IMR-90 (cell line): ENCODE measurements at regions not wholly inside any gene's neighbourhood (a gene's known extent, or its start where the extent isn't known, plus 50 kb on each side); places are given as distances from the start of the nearest gene placed in this dataset.
A peak's percentile ranks its signal among the peaks of the same experiment; 100 is the strongest.

ENCODE experiments used
- ATAC-seq: fragments of 200-7000 bp; cut with Tn5 transposase; 2 replicates; pipeline ENCODE4 v1.9.1; 2020; ENCODE audit warnings: low read depth, mild to moderate bottlenecking, moderate library complexity
- BruUV-seq: library from RNA; stranded (reverse); fragments of 400-500 nt; replicated peaks from 2 replicates; lab custom pipeline; 2021; lab: Mats Ljungman, UMichigan
- CTCF ChIA-PET: fragments of 300-600 bp; formaldehyde crosslinking; extraction: SDS; loops from one replicate; lab custom pipeline; 2021; ENCODE audit warnings: antibody characterized with exemption; lab: Yijun Ruan, JAX
- POLR2A ChIA-PET: fragments of 300-600 bp; sonication (Branson Sonifier 250); formaldehyde crosslinking; loops from one replicate; lab custom pipeline; 2022; ENCODE audit warnings: antibody characterized with exemption; ENCODE audit not compliant: unreplicated experiment; lab: Charles Lee
- DNase-seq: peaks from one replicate; pipeline ENCODE4 v3.0.0; 2013
- H2AFZ ChIP-seq: replicated peaks from 2 replicates; pipeline ENCODE3; 2013; ENCODE audit warnings: low read length, mild to moderate bottlenecking; ENCODE audit not compliant: poor library complexity
- H2AK5ac ChIP-seq: 2 replicates; pipeline ENCODE4 v1.6.1; 2013; ENCODE audit warnings: low read depth, low read length, inconsistent platforms
- H2AK9ac ChIP-seq: replicated peaks from 2 replicates; pipeline ENCODE3; 2013; ENCODE audit warnings: mild to moderate bottlenecking, low read depth, low read length, moderate library complexity; ENCODE audit not compliant: poor library complexity
- H2BK120ac ChIP-seq: 2 replicates; pipeline ENCODE4 v1.6.1; 2013; ENCODE audit warnings: low read depth, low read length, inconsistent platforms
- H2BK15ac ChIP-seq: 3 replicates; pipeline ENCODE4 v1.6.1; 2013; ENCODE audit warnings: low read depth, low read length, inconsistent platforms
- H2BK20ac ChIP-seq: 2 replicates; pipeline ENCODE4 v1.6.1; 2013; ENCODE audit warnings: low read depth, mild to moderate bottlenecking, inconsistent platforms, low read length, moderate library complexity
- H2BK5ac ChIP-seq: 2 replicates; pipeline ENCODE4 v1.6.1; 2013; ENCODE audit warnings: mild to moderate bottlenecking, low read depth, low read length, inconsistent platforms; ENCODE audit not compliant: poor library complexity, severe bottlenecking
- H3K14ac ChIP-seq: replicated peaks from 2 replicates; pipeline ENCODE4 v1.6.1; 2013; ENCODE audit warnings: low read depth, low read length, inconsistent platforms
- H3K18ac ChIP-seq: 2 replicates; pipeline ENCODE4 v1.6.1; 2013; ENCODE audit warnings: low read depth, low read length, control low read depth
- H3K23ac ChIP-seq: 2 replicates; pipeline ENCODE4 v1.6.1; 2013; ENCODE audit warnings: low read depth, low read length, inconsistent platforms
- H3K27ac ChIP-seq: 2 replicates; pipeline ENCODE4 v1.5.1; 2013; ENCODE audit warnings: mild to moderate bottlenecking, control low read depth, low read length; ENCODE audit not compliant: insufficient read depth
- H3K27me3 ChIP-seq: 2 replicates; pipeline ENCODE4 v1.6.1; 2013; ENCODE audit warnings: low read length; ENCODE audit not compliant: control insufficient read depth, insufficient read depth
- H3K36me3 ChIP-seq: 2 replicates; pipeline ENCODE4 v1.6.1; 2013; ENCODE audit warnings: low read length, mixed read lengths; ENCODE audit not compliant: control insufficient read depth, insufficient read depth
- H3K4ac ChIP-seq: 2 replicates; pipeline ENCODE4 v1.6.1; 2013; ENCODE audit warnings: low read depth, low read length, inconsistent platforms
- H3K4me1 ChIP-seq: 2 replicates; pipeline ENCODE4 v1.6.1; 2013; ENCODE audit warnings: low read length, mixed read lengths; ENCODE audit not compliant: control insufficient read depth, insufficient read depth
- H3K4me2 ChIP-seq: 2 replicates; pipeline ENCODE4 v1.6.1; 2013; ENCODE audit warnings: low read depth, mild to moderate bottlenecking, control low read depth, low read length, moderate library complexity
- H3K4me3 ChIP-seq: 2 replicates; pipeline ENCODE4 v1.5.1; 2013; ENCODE audit warnings: low read depth, mild to moderate bottlenecking, control low read depth, low read length, moderate library complexity; ENCODE audit not compliant: insufficient read depth
- H3K56ac ChIP-seq: 2 replicates; pipeline ENCODE4 v1.6.1; 2013; ENCODE audit warnings: low read length, inconsistent platforms; ENCODE audit not compliant: insufficient read depth; ENCODE audit errors: extremely low read depth
- H3K79me1 ChIP-seq, 2 experiments: 2 replicates each; pipeline ENCODE4 v1.6.1; 2013; ENCODE audit warnings: low read length in 2 of 2, inconsistent platforms in 1 of 2, low read depth in 1 of 2
- H3K9ac ChIP-seq: 2 replicates; pipeline ENCODE4 v1.6.1; 2013; ENCODE audit warnings: low read depth, low read length, control low read depth
- H3K9me1 ChIP-seq: 2 replicates; pipeline ENCODE4 v1.6.1; 2013; ENCODE audit warnings: low read length, inconsistent platforms; ENCODE audit not compliant: insufficient read depth
- H3K9me3 ChIP-seq: 2 replicates; pipeline ENCODE4 v1.6.1; 2013; ENCODE audit warnings: low read length; ENCODE audit not compliant: control insufficient read depth, insufficient read depth
- H4K20me1 ChIP-seq: 2 replicates; pipeline ENCODE4 v1.6.1; 2013; ENCODE audit warnings: low read length, inconsistent platforms; ENCODE audit not compliant: insufficient read depth
- H4K5ac ChIP-seq: 2 replicates; pipeline ENCODE4 v1.6.1; 2013; ENCODE audit warnings: mild to moderate bottlenecking, low read depth, low read length, control low read depth
- H4K8ac ChIP-seq, 2 experiments: 2 replicates each; pipeline ENCODE4 v1.6.1; 2013; ENCODE audit warnings: low read depth in 2 of 2, low read length in 2 of 2, control low read depth in 1 of 2, inconsistent platforms in 1 of 2
- H4K91ac ChIP-seq: 2 replicates; pipeline ENCODE4 v1.6.1; 2013; ENCODE audit warnings: low read depth, low read length, inconsistent platforms; ENCODE audit not compliant: insufficient read depth
- FOS ChIP-seq: fragments of 150-350 bp; IDR thresholded peaks from 2 replicates; pipeline ENCODE4 v1.6.1; 2016; ENCODE audit warnings: low read depth, low read length
- MAFK ChIP-seq: IDR thresholded peaks from 2 replicates; pipeline ENCODE4 v1.6.1; 2012; ENCODE audit warnings: low read depth, low read length, improper control_type of control experiment
- WGBS, 2 experiments: methylation state at CpG; one replicate each; pipeline versions ENCODE4 v1.1.5 to v1.1.7; 2013; ENCODE audit warnings: missing lambda C conversion rate in 2 of 2; ENCODE audit not compliant: insufficient read length in 1 of 2; ENCODE audit errors: extremely low coverage in 2 of 2; 5-methylcytosine and 5-hydroxymethylcytosine counted together
- dilution Hi-C: fragments of 300-500 bp; cut with HindIII; formaldehyde crosslinking; loops from one replicate; pipeline ENCODE4 v1.14.3; 2018; ENCODE audit warnings: low sequenced_read_pairs; ENCODE audit not compliant: unreplicated experiment
- in situ Hi-C: fragments of 300-500 bp; cut with MboI; formaldehyde crosslinking; loops from 3 replicates; pipeline ENCODE4 v1.14.3; 2019; ENCODE audit warnings: low sequenced_read_pairs, inconsistent platforms, mixed read lengths
- intact Hi-C: fragments of 100-400 bp; cut with micrococcal nuclease; formaldehyde crosslinking; loops from 2 replicates; pipeline ENCODE4 v1.10.0; 2022

DNA sequence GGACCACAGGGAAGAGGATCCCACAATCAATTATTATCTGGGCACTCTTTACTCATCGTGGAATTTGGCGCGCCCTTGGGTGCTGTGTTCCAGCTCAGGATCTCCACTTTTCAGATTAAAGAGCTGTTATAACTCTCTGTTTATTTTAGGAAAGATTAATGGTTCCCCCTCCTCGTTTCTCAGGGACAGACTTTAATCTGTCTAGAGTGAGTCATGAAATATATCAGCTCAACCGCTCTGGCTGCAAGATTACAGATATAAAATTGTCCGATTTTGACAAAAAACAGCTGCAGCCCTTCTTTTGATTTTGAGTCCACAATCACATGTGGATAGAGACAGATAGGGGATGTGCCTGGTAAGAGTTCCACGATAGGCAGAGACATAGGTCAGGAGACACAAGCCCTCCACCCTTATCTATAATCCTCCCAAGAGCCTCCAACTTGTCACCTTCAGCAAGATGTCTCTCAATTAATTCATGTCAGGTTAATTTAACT lies 77.6 kb upstream of the ANKRD55 start:
- intact Hi-C loops (no loop called here), in situ Hi-C loops (no loop called here), dilution Hi-C loops (no loop called here)
- Histone ChIP-seq H2AK9ac (no peak overlapping the region), H2BK15ac (no peak overlapping the region; the same call in 1 of the 3 replicates), H3K56ac (no peak overlapping the region), H4K20me1 (no peaks in the 10 kb centered on the region), H3K4ac (peak overlapping the region; percentile 24), H3K4me3 (no peak overlapping the region), H2AFZ (no peak overlapping the region), H2BK20ac (no peak overlapping the region; the same call in 1 of the 2 replicates), H4K91ac (no peak overlapping the region), H3K79me1 (no peaks in the 10 kb centered on the region), H3K27me3 (no peaks in the 10 kb centered on the region), H3K18ac (no peak overlapping the region; the same call in 1 of the 2 replicates), H2BK120ac (peak overlapping the region; percentile 4), H3K9me3 (no peaks in the 10 kb centered on the region), H4K8ac (no peak overlapping the region), H3K23ac (0 out of 2 replicates have a peak overlapping the region, but pooled peaks have one; percentile 6), H3K36me3 (no peaks in the 10 kb centered on the region), H3K14ac (0 out of 2 replicates have a peak overlapping the region, but pooled peaks have one; percentile 12), H3K4me1 (peaks cover 8% of the 10 kb centered on the region; the same call in 1 of the 2 replicates), H2AK5ac (no peak overlapping the region), H4K5ac (no peak overlapping the region), H3K27ac (no peak overlapping the region), H3K9me1 (no peaks in the 10 kb centered on the region), H3K9ac (no peak overlapping the region), H2BK5ac (no peak overlapping the region), H3K4me2 (no peak overlapping the region)
- ChIA-PET POLR2A (no interaction called here), CTCF (interaction anchor here (1.5 kb wide), 1 partner anchor 9 kb away, joined by 4 read pairs; no protein-coding TSS in a partner anchor)
- no CpG with 5 or more reads among the region's 7 CpGs for WGBS, 2 experiments
- no TSS peak for BruUV-seq
- peak; percentile 47 for DNase-seq
- peak; percentile 14; the same call in 1 of the 2 replicates for ATAC-seq
- TF ChIP-seq MAFK (no peak), FOS (peak; percentile 42; the same call in 1 of the 2 replicates)
